A673 (cell line): ENCODE measurements at regions not wholly inside any gene's neighbourhood (a gene's known extent, or its start where the extent isn't known, plus 50 kb on each side); places are given as distances from the start of the nearest gene placed in this dataset.
"Not testable (repeated sequence)": the region's sequence is repeated elsewhere in the genome, so short reads cannot be mapped to it uniquely, and the experiment has no call there.

ENCODE experiments used
- BruUV-seq: library from RNA; stranded (reverse); fragments of 400-500 nt; replicated peaks from 2 replicates; lab custom pipeline; 2021; lab: Mats Ljungman, UMichigan
- CTCF ChIA-PET: fragments of 300-600 bp; sonication (Branson Sonifier 250); formaldehyde crosslinking; loops from one replicate; lab custom pipeline; 2022; ENCODE audit warnings: antibody characterized with exemption; lab: Charles Lee
- POLR2A ChIA-PET: fragments of 300-600 bp; sonication (Branson Sonifier 250); formaldehyde crosslinking; loops from one replicate; lab custom pipeline; 2022; ENCODE audit warnings: antibody characterized with exemption; ENCODE audit not compliant: low non-redundant PET; lab: Charles Lee
- DNase-seq: peaks from one replicate; pipeline ENCODE4 v3.0.0-alpha.2; 2015; ENCODE audit warnings: low spot score
- H3K27ac ChIP-seq: fragments of 200-600 bp; sonication (generic); 2 replicates; pipeline ENCODE4 v1.5.1; 2016; ENCODE audit warnings: mixed run types, low read depth, mild to moderate bottlenecking, mixed read lengths, antibody characterized with exemption, low read length; ENCODE audit not compliant: poor library complexity, severe bottlenecking
- H3K27me3 ChIP-seq: fragments of 200-600 bp; sonication (generic); replicated peaks from 2 replicates; pipeline ENCODE4 v1.6.1; 2017; ENCODE audit warnings: mixed run types, low read depth, mild to moderate bottlenecking, mixed read lengths, antibody characterized with exemption, low read length; ENCODE audit not compliant: insufficient read depth, poor library complexity
- H3K36me3 ChIP-seq: fragments of 200-600 bp; sonication (generic); 2 replicates; pipeline ENCODE4 v1.6.1; 2016; ENCODE audit warnings: mixed run types, mild to moderate bottlenecking, mixed read lengths, antibody characterized with exemption, low read length; ENCODE audit not compliant: insufficient read depth, poor library complexity, severe bottlenecking
- H3K4me1 ChIP-seq: fragments of 200-600 bp; sonication (generic); 2 replicates; pipeline ENCODE4 v1.6.1; 2017; ENCODE audit warnings: mixed run types, mild to moderate bottlenecking, mixed read lengths, antibody characterized with exemption, low read length; ENCODE audit not compliant: insufficient read depth, poor library complexity, severe bottlenecking
- H3K4me3 ChIP-seq: fragments of 200-600 bp; sonication (generic); 2 replicates; pipeline ENCODE4 v1.5.1; 2016; ENCODE audit warnings: low read depth, mixed run types, mild to moderate bottlenecking, mixed read lengths, low read length; ENCODE audit not compliant: poor library complexity, severe bottlenecking
- H3K9me3 ChIP-seq: fragments of 200-600 bp; sonication (generic); 2 replicates; pipeline ENCODE4 v1.6.1; 2016; ENCODE audit warnings: mixed run types, low read depth, mild to moderate bottlenecking, mixed read lengths, antibody characterized with exemption, low read length; ENCODE audit not compliant: poor library complexity, severe bottlenecking
- CTCF ChIP-seq: fragments of 300-800, 200-600 bp; sonication (generic); conservative IDR thresholded peaks from 2 replicates; pipeline ENCODE4 v1.5.1; 2017; ENCODE audit warnings: low read depth, mild to moderate bottlenecking, antibody characterized with exemption, low read length, moderate library complexity, mixed read lengths
- EZH2 ChIP-seq: fragments of 200-600 bp; sonication (generic); IDR thresholded peaks from 2 replicates; pipeline ENCODE4 v1.6.1; 2017; ENCODE audit warnings: borderline replicate concordance, low read depth, mild to moderate bottlenecking, mixed read lengths, antibody characterized with exemption, low read length; ENCODE audit not compliant: poor library complexity, severe bottlenecking
- intact Hi-C: fragments of 100-400 bp; cut with micrococcal nuclease; formaldehyde crosslinking; loops from one replicate; pipeline ENCODE4 v1.10.0; 2022; ENCODE audit not compliant: unreplicated experiment

GRCh38 chr15:57797110-57797509 lies 90.6 kb downstream of the POLR2M start:
- H3K4me3 ChIP-seq, result no peak overlapping the region
- ChIA-PET CTCF (no interaction called here), POLR2A (no interaction called here)
- TF ChIP-seq CTCF (no peak), EZH2 (no peak)
- no peak overlapping the region for H3K27ac ChIP-seq
- DNase-seq, result no peak
- H3K4me1 ChIP-seq, result no peaks in the 10 kb centered on the region
- H3K27me3 ChIP-seq, result no peaks in the 10 kb centered on the region
- no peaks in the 10 kb centered on the region for H3K36me3 ChIP-seq
- intact Hi-C loops, result no loop called here
- BruUV-seq, result no TSS peak
- no peaks in the 10 kb centered on the region for H3K9me3 ChIP-seq

- H3K27ac ChIP-seq, result no peak overlapping the region
These were observed 91.2 kb downstream of the POLR2M start for GRCh38 chr15:57797568-57798267.

GRCh38 chr15:57806003-57806402 lies 99.5 kb downstream of the POLR2M start:
- BruUV-seq, result no TSS peak
- Histone ChIP-seq H3K4me3 (no peak overlapping the region), H3K9me3 (no peaks in the 10 kb centered on the region), H3K4me1 (no peaks in the 10 kb centered on the region), H3K27me3 (no peaks in the 10 kb centered on the region), H3K36me3 (no peaks in the 10 kb centered on the region), H3K27ac (no peak overlapping the region)
- DNase-seq, result no peak
- no peak for TF ChIP-seq EZH2
- CTCF ChIA-PET, result no interaction called here
- POLR2A ChIA-PET, result no interaction called here
- intact Hi-C loops, result no loop called here

More at GRCh38 chr15:57797568-57798267, 91.2 kb downstream of the POLR2M start:
- no peak for TF ChIP-seq EZH2
- no peak for TF ChIP-seq CTCF
- Histone ChIP-seq H3K27me3 (no peaks in the 10 kb centered on the region), H3K9me3 (no peaks in the 10 kb centered on the region), H3K4me1 (no peaks in the 10 kb centered on the region), H3K36me3 (no peaks in the 10 kb centered on the region), H3K4me3 (no peak overlapping the region)
- no TSS peak for BruUV-seq
- ChIA-PET POLR2A (no interaction called here), CTCF (no interaction called here)
- no peak for DNase-seq
- intact Hi-C loops, result no loop called here

GRCh38 chr15:57809285-57809684 lies 102.8 kb downstream of the POLR2M start:
- BruUV-seq, CTCF ChIA-PET, H3K27ac ChIP-seq, H3K4me1 ChIP-seq, H3K9me3 ChIP-seq, POLR2A ChIA-PET, H3K4me3 ChIP-seq, H3K27me3 ChIP-seq, H3K36me3 ChIP-seq, DNase-seq, intact Hi-C loops: not testable (repeated sequence)
